Retinal pigment epithelial cell (primary cell): ENCODE measurements at regions not wholly inside any gene's neighbourhood (a gene's known extent, or its start where the extent isn't known, plus 50 kb on each side); places are given as distances from the start of the nearest gene placed in this dataset.

Experiments
- DNase-seq: peaks from one replicate; pipeline ENCODE4 v3.0.0-alpha.2; 2010; ENCODE audit warnings: low read depth
- H3K4me3 ChIP-seq: 2 replicates; pipeline ENCODE4 v1.5.1; 2011; ENCODE audit warnings: mild to moderate bottlenecking, low read length, control low read depth, moderate library complexity
- CTCF ChIP-seq: conservative IDR thresholded peaks from 2 replicates; pipeline ENCODE4 v1.5.1; 2011; ENCODE audit warnings: low read depth, low read length, control low read depth, inconsistent platforms

- H3K4me3 ChIP-seq: no peak overlapping the region
- no peak for DNase-seq
- no peak for TF ChIP-seq CTCF
Observed at GRCh38 chr3:31406896-31407295, 125.8 kb upstream of the STT3B start.

DNA sequence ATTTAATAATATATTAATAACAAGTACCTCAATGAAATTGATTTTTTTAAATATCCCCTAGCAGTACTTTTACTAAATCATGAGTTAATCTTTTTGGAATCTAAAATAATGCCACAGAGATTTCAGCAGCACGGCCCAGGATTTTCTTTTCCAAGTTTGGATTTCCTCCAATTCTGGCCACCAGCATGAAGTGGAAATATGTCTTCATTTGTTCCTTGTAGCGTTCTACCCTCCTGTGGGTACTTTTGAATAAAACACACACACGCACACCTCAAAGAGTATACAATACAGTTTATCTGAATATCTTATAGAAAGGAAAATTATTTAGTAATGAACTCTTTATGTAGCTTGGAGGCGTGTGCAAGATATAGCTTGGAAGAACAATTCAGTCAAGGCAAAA, 125.1 kb upstream of the STT3B start:
- H3K4me3 ChIP-seq: no peak overlapping the region
- DNase-seq: no peak
- no peak for TF ChIP-seq CTCF

DNA sequence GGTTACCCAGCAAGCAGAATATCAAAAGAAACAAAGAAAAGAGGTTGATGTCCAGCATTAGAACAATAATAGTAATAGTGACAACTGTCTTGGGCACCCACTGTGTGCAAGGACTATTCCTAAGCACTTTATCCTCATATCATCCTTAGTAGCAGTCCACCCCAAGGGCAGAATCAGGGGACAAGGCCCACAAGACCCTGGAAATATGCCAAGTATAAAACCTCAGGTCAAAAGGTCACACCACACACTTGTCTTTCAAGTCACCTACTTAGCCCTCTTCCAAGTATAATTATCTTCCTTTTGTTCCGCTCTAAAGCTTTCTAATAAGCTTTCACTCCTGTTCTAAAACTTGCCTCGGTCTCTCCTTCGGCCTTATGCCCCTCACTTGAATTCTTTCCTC, 124.0 kb upstream of the STT3B start:
- no peak for TF ChIP-seq CTCF
- no peak for DNase-seq
- no peak overlapping the region for H3K4me3 ChIP-seq

DNA sequence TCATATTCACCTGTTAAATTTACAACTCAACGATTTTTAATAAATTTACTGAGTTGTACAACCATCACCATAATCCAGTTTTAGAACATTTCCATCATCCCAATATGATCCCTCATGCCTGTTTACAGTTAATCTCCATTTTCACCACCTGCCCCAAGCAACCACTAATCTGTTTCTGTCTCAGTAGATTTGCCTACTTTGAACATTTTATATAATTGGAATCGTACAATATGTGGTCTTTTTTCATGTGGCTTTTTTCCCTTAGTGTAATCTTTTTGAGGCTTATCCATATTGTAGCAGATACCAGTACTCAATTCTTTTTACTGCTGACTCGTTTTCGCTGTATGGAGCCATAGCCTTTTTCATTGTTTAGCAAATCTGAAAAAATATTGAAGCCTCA, 123.3 kb upstream of the STT3B start:
- DNase-seq: no peak
- H3K4me3 ChIP-seq: no peak overlapping the region
- no peak for TF ChIP-seq CTCF

GRCh38 chr3:31409866-31410265, 122.9 kb upstream of the STT3B start:
- no peak for TF ChIP-seq CTCF
- H3K4me3 ChIP-seq: no peak overlapping the region
- DNase-seq: no peak

- TF ChIP-seq CTCF: no peak
- no peak for DNase-seq
- H3K4me3 ChIP-seq: no peak overlapping the region
Observed at GRCh38 chr3:31410411-31410810, 122.3 kb upstream of the STT3B start.

- H3K4me3 ChIP-seq: no peak overlapping the region
- TF ChIP-seq CTCF: no peak
- DNase-seq: no peak
Observed at GRCh38 chr3:31412832-31413231, 119.9 kb upstream of the STT3B start.
